ENCODE measurements at regions not wholly inside any gene's neighbourhood (a gene's known extent, or its start where the extent isn't known, plus 50 kb on each side); places are given as distances from the start of the nearest gene placed in this dataset.

DNA sequence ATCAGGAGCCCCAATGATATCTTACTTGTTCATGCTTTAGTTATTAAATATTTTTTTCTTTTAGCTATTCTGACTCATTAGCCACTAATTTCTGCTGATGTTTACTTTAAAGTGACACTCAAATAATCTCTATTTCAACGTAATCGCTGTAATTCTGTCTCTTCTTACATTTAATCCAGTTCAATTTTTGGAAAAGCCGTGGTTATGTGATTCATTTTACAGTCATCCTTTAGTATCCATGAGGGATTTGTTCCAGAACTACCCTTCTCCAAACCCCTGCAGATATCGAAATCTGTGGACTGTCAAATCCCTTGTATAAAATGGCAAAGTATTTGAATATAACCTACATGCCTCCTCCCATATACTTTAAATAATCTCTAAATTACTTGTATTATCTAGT lies 1103.4 kb downstream of the LRFN5 start:
- H3K4me3 ChIP-seq (ENCODE audit: low read depth, low read length): no peak overlapping the region
- DNase-seq: no peak
- H3K27me3 ChIP-seq (replicated peaks; ENCODE audit: control insufficient read depth, insufficient read depth, low read length): no peaks in the 10 kb centered on the region
- Mint-ChIP-seq H3K4me3 (ENCODE audit: unreplicated experiment) (no peak overlapping the region), H3K27me3 (ENCODE audit: insufficient read depth, unreplicated experiment) (no peaks in the 10 kb centered on the region), H3K9me3 (ENCODE audit: unreplicated experiment) (no peaks in the 10 kb centered on the region), H3K27ac (ENCODE audit: unreplicated experiment) (no peak overlapping the region), H3K4me1 (ENCODE audit: low read depth, unreplicated experiment) (no peaks in the 10 kb centered on the region), H3K36me3 (ENCODE audit: insufficient read depth, unreplicated experiment) (no peaks in the 10 kb centered on the region)
- intact Hi-C loops (cut with micrococcal nuclease; ENCODE audit: unreplicated experiment): no loop called here
- CTCF ChIA-PET: no interaction called here
- no peaks in the 10 kb centered on the region for H3K4me1 ChIP-seq
- H3K9me3 ChIP-seq: no peaks in the 10 kb centered on the region
- H3K36me3 ChIP-seq (ENCODE audit: control insufficient read depth, insufficient read depth, low read length): no peaks in the 10 kb centered on the region
- BruUV-seq (replicated peaks): no TSS peak
- POLR2A ChIA-PET: no interaction called here
- TF ChIP-seq, protein P1, sequence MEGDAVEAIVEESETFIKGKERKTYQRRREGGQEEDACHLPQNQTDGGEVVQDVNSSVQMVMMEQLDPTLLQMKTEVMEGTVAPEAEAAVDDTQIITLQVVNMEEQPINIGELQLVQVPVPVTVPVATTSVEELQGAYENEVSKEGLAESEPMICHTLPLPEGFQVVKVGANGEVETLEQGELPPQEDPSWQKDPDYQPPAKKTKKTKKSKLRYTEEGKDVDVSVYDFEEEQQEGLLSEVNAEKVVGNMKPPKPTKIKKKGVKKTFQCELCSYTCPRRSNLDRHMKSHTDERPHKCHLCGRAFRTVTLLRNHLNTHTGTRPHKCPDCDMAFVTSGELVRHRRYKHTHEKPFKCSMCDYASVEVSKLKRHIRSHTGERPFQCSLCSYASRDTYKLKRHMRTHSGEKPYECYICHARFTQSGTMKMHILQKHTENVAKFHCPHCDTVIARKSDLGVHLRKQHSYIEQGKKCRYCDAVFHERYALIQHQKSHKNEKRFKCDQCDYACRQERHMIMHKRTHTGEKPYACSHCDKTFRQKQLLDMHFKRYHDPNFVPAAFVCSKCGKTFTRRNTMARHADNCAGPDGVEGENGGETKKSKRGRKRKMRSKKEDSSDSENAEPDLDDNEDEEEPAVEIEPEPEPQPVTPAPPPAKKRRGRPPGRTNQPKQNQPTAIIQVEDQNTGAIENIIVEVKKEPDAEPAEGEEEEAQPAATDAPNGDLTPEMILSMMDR (IDR thresholded peaks at IDR 0.05; ENCODE audit: insufficient read depth in 1 of 2, low read depth in 1 of 2, low read length in 1 of 2, severe bottlenecking in 1 of 2, unreplicated experiment in 1 of 2): no peak

DNA sequence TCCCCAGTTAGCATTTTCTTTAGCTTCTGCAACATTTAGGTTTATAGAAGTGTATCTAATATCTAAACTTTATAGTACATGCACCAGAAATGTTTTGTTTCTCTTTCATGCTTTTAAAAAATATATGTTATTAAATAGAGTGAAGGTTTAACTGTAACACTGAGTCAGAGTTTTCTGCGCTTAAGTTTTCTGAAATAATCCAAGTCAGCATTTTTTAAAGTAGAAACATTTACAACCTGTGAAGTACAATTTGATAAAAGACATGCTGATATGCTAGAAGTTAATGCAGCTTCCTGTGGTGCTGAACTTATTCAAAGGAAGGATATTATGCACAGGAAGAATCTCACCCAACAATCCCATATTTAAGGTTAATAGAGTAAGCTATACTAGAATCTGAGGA lies 1096.8 kb downstream of the LRFN5 start:
- H3K27ac Mint-ChIP-seq (ENCODE audit: unreplicated experiment): no peak overlapping the region
- H3K4me3 ChIP-seq (ENCODE audit: low read depth, low read length): no peak overlapping the region
- no peaks in the 10 kb centered on the region; the same call in 1 of the 2 replicates for H3K9me3 ChIP-seq
- TF ChIP-seq, protein P1 (IDR thresholded peaks at IDR 0.05; ENCODE audit: insufficient read depth in 1 of 2, low read depth in 1 of 2, low read length in 1 of 2, severe bottlenecking in 1 of 2, unreplicated experiment in 1 of 2): no peak
- ChIA-PET CTCF (no interaction called here), POLR2A (no interaction called here)
- BruUV-seq (replicated peaks): no TSS peak
- no peaks in the 10 kb centered on the region for H3K27me3 ChIP-seq (replicated peaks; ENCODE audit: control insufficient read depth, insufficient read depth, low read length)
- H3K9me3 Mint-ChIP-seq (ENCODE audit: unreplicated experiment): no peaks in the 10 kb centered on the region
- no peaks in the 10 kb centered on the region for H3K27me3 Mint-ChIP-seq (ENCODE audit: insufficient read depth, unreplicated experiment)
- intact Hi-C loops (cut with micrococcal nuclease; ENCODE audit: unreplicated experiment): no loop called here
- no peaks in the 10 kb centered on the region for H3K36me3 Mint-ChIP-seq (ENCODE audit: insufficient read depth, unreplicated experiment)
- H3K36me3 ChIP-seq (ENCODE audit: control insufficient read depth, insufficient read depth, low read length): no peaks in the 10 kb centered on the region
- no peak overlapping the region for H3K4me3 Mint-ChIP-seq (ENCODE audit: unreplicated experiment)
- H3K4me1 ChIP-seq: no peaks in the 10 kb centered on the region
- no peak for DNase-seq
- H3K4me1 Mint-ChIP-seq (ENCODE audit: low read depth, unreplicated experiment): no peaks in the 10 kb centered on the region

DNA sequence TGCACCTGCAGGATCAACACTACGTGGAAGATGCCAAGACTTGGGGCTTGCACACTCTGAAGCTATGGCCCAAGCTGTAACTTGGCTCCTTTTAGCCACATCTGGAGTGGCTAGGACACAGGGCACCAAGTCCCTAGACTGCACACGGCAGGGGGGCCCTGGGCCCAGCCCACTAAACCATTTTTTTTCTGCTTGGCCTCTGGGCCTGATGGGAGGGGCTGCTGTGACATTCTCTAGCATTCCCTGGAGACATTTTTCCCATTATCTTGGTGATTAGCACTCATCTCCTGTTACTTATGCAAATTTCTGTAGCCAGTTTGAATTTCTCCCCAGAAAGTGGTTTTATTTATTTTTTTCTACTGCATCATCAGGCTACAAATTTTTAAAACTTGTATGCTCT lies 1080.7 kb downstream of the LRFN5 start:
- intact Hi-C loops (cut with micrococcal nuclease; ENCODE audit: unreplicated experiment): no loop called here
- TF ChIP-seq, protein P1 (IDR thresholded peaks at IDR 0.05; ENCODE audit: insufficient read depth in 1 of 2, low read depth in 1 of 2, low read length in 1 of 2, severe bottlenecking in 1 of 2, unreplicated experiment in 1 of 2): no peak

More for the DNA sequence above, 1080.7 kb downstream of the LRFN5 start:
- Mint-ChIP-seq H3K27ac (ENCODE audit: unreplicated experiment) (no peak overlapping the region), H3K4me3 (ENCODE audit: unreplicated experiment) (no peak overlapping the region), H3K4me1 (ENCODE audit: low read depth, unreplicated experiment) (no peaks in the 10 kb centered on the region), H3K36me3 (ENCODE audit: insufficient read depth, unreplicated experiment) (no peaks in the 10 kb centered on the region), H3K9me3 (ENCODE audit: unreplicated experiment) (no peaks in the 10 kb centered on the region), H3K27me3 (ENCODE audit: insufficient read depth, unreplicated experiment) (no peaks in the 10 kb centered on the region)
- BruUV-seq (replicated peaks): no TSS peak
- H3K9me3 ChIP-seq: no peaks in the 10 kb centered on the region
- no peaks in the 10 kb centered on the region for H3K4me1 ChIP-seq
- no peaks in the 10 kb centered on the region for H3K36me3 ChIP-seq (ENCODE audit: control insufficient read depth, insufficient read depth, low read length)
- ChIA-PET CTCF (no interaction called here), POLR2A (no interaction called here)
- H3K27me3 ChIP-seq (replicated peaks; ENCODE audit: control insufficient read depth, insufficient read depth, low read length): no peaks in the 10 kb centered on the region
- H3K4me3 ChIP-seq (ENCODE audit: low read depth, low read length): no peak overlapping the region
- no peak for DNase-seq

Measured in Caco-2 (cell line).